AG09309 (cell line): ENCODE measurements at regions not wholly inside any gene's neighbourhood (a gene's known extent, or its start where the extent isn't known, plus 50 kb on each side); places are given as distances from the start of the nearest gene placed in this dataset.

ENCODE experiments used
- DNase-seq: peaks from one replicate; pipeline ENCODE4 v3.0.0-alpha.2; 2010; ENCODE audit warnings: low read depth
- H3K4me3 ChIP-seq: 2 replicates; pipeline ENCODE4 v1.5.1; 2011; ENCODE audit warnings: mild to moderate bottlenecking, low read depth, low read length, moderate library complexity; ENCODE audit not compliant: control insufficient read depth
- CTCF ChIP-seq: IDR thresholded peaks from 2 replicates; pipeline ENCODE4 v1.5.1; 2011; ENCODE audit warnings: mild to moderate bottlenecking, low read depth, low read length, inconsistent platforms; ENCODE audit not compliant: insufficient read depth, control insufficient read depth; ENCODE audit errors: missing control alignments

- TF ChIP-seq CTCF: no peak
- no peak overlapping the region for H3K4me3 ChIP-seq
- no peak for DNase-seq
These were observed 115.5 kb upstream of the ZNF644 start for GRCh38 chr1:91137173-91137852.

- no peak overlapping the region for H3K4me3 ChIP-seq
- TF ChIP-seq CTCF: no peak
These were observed 114.0 kb upstream of the ZNF644 start for GRCh38 chr1:91135799-91136198.

GRCh38 chr1:91133248-91133647 lies 111.4 kb upstream of the ZNF644 start:
- no peak overlapping the region for H3K4me3 ChIP-seq
- no peak for DNase-seq
- no peak for TF ChIP-seq CTCF

More at GRCh38 chr1:91135799-91136198, 114.0 kb upstream of the ZNF644 start:
- DNase-seq: no peak

- no peak for DNase-seq
- no peak for TF ChIP-seq CTCF
- no peak overlapping the region for H3K4me3 ChIP-seq
These were observed 108.6 kb upstream of the ZNF644 start for GRCh38 chr1:91130256-91130985.

- H3K4me3 ChIP-seq: no peak overlapping the region
- no peak for DNase-seq
- no peak for TF ChIP-seq CTCF
These were observed 107.6 kb upstream of the ZNF644 start for GRCh38 chr1:91129458-91129857.

- no peak overlapping the region for H3K4me3 ChIP-seq
- no peak for DNase-seq
- TF ChIP-seq CTCF: no peak
These were observed 107.2 kb upstream of the ZNF644 start for GRCh38 chr1:91129017-91129416.
